HG02588 (cell line): ENCODE measurements at regions not wholly inside any gene's neighbourhood (a gene's known extent, or its start where the extent isn't known, plus 50 kb on each side); places are given as distances from the start of the nearest gene placed in this dataset.
"Not testable (repeated sequence)": the region's sequence is repeated elsewhere in the genome, so short reads cannot be mapped to it uniquely, and the experiment has no call there.

Source experiments
- ATAC-seq: cut with Tn5 transposase; IDR thresholded peaks from one replicate; pipeline ENCODE4 v1.9.1; 2021; ENCODE audit warnings: mild to moderate bottlenecking, moderate library complexity; ENCODE audit not compliant: unreplicated experiment

- no peak for ATAC-seq
Observed at GRCh38 chr11:100528872-100529416, 158.1 kb upstream of the ARHGAP42 start.

- ATAC-seq: not testable (repeated sequence)
Observed at GRCh38 chr11:100531290-100531689, 155.8 kb upstream of the ARHGAP42 start.

- no peak for ATAC-seq
Observed at GRCh38 chr11:100536979-100537378, 150.1 kb upstream of the ARHGAP42 start.

GRCh38 chr11:100543386-100543785, 143.7 kb upstream of the ARHGAP42 start:
- no peak for ATAC-seq

- ATAC-seq: no peak
Observed at GRCh38 chr11:100545556-100545955, 141.5 kb upstream of the ARHGAP42 start.

GRCh38 chr11:100545970-100546369, 141.1 kb upstream of the ARHGAP42 start:
- no peak for ATAC-seq

GRCh38 chr11:100546714-100547113, 140.4 kb upstream of the ARHGAP42 start:
- ATAC-seq: no peak

- no peak for ATAC-seq
Observed at GRCh38 chr11:100550298-100550697, 136.8 kb upstream of the ARHGAP42 start.

- no peak for ATAC-seq
Observed at GRCh38 chr11:100550912-100551632, 136.0 kb upstream of the ARHGAP42 start.

- ATAC-seq: no peak
Observed at GRCh38 chr11:100555931-100556330, 131.2 kb upstream of the ARHGAP42 start.

- no peak for ATAC-seq
Observed at GRCh38 chr11:100556781-100557180, 130.3 kb upstream of the ARHGAP42 start.

GRCh38 chr11:100557830-100558611, 129.1 kb upstream of the ARHGAP42 start:
- no peak for ATAC-seq

- no peak for ATAC-seq
Observed at GRCh38 chr11:100560606-100561005, 126.5 kb upstream of the ARHGAP42 start.

- no peak for ATAC-seq
Observed at GRCh38 chr11:100561323-100561722, 125.8 kb upstream of the ARHGAP42 start.

- no peak for ATAC-seq
Observed at GRCh38 chr11:100562128-100562527, 125.0 kb upstream of the ARHGAP42 start.

- no peak for ATAC-seq
Observed at GRCh38 chr11:100563541-100564280, 123.4 kb upstream of the ARHGAP42 start.

- no peak for ATAC-seq
Observed at GRCh38 chr11:100573911-100574513, 113.1 kb upstream of the ARHGAP42 start.

- ATAC-seq: no peak
Observed at GRCh38 chr11:100574894-100575769, 112.0 kb upstream of the ARHGAP42 start.

GRCh38 chr11:100575860-100576717, 111.0 kb upstream of the ARHGAP42 start:
- peak; percentile 74 for ATAC-seq
